PC-9 (cell line): ENCODE measurements at regions not wholly inside any gene's neighbourhood (a gene's known extent, or its start where the extent isn't known, plus 50 kb on each side); places are given as distances from the start of the nearest gene placed in this dataset.

ENCODE experiments used
- BruUV-seq: library from RNA; stranded (reverse); fragments of 400-500 nt; replicated peaks from 2 replicates; lab custom pipeline; 2021; lab: Mats Ljungman, UMichigan
- CTCF ChIA-PET: fragments of 300-600 bp; sonication (Branson Sonifier 250); formaldehyde crosslinking; loops from one replicate; lab custom pipeline; 2022; ENCODE audit warnings: antibody characterized with exemption; lab: Charles Lee
- POLR2A ChIA-PET: fragments of 300-600 bp; sonication (Branson Sonifier 250); formaldehyde crosslinking; loops from one replicate; lab custom pipeline; 2022; ENCODE audit warnings: antibody characterized with exemption; ENCODE audit not compliant: unreplicated experiment; lab: Charles Lee
- DNase-seq, 2 experiments: peaks; one replicate each; pipeline versions ENCODE4 v3.0.0 to v3.0.0-alpha.2; 2015 to 2022; ENCODE audit warnings: mixed read lengths in 1 of 2
- H2AFZ ChIP-seq: fragments of 200-600 bp; sonication (generic); 2 replicates; pipeline ENCODE4 v1.8.1; 2017; ENCODE audit warnings: antibody characterized with exemption
- H3F3A ChIP-seq: fragments of 200-600 bp; sonication (generic); 2 replicates; pipeline ENCODE4 v1.8.1; 2017; ENCODE audit warnings: antibody characterized with exemption, mild to moderate bottlenecking, low read depth; ENCODE audit not compliant: insufficient read depth
- H3K27ac ChIP-seq: fragments of 200-600 bp; sonication (generic); 2 replicates; pipeline ENCODE4 v1.6.1; 2016; ENCODE audit warnings: mixed run types
- H3K27me3 ChIP-seq: fragments of 200-600 bp; sonication (generic); 2 replicates; pipeline ENCODE4 v1.6.1; 2016; ENCODE audit warnings: low read depth, mixed run types; ENCODE audit not compliant: insufficient read depth
- H3K36me3 ChIP-seq: fragments of 200-600 bp; sonication (generic); 2 replicates; pipeline ENCODE4 v1.6.1; 2016; ENCODE audit warnings: low read depth, mixed run types
- H3K4me1 ChIP-seq: fragments of 200-600 bp; sonication (generic); replicated peaks from 2 replicates; pipeline ENCODE4 v1.6.1; 2016; ENCODE audit warnings: mixed run types; ENCODE audit not compliant: insufficient read depth
- H3K4me2 ChIP-seq: fragments of 200-600 bp; sonication (generic); 2 replicates; pipeline ENCODE4 v1.6.1; 2017; ENCODE audit warnings: mixed run types
- H3K4me3 ChIP-seq: fragments of 200-600 bp; sonication (generic); 2 replicates; pipeline ENCODE4 v1.6.1; 2016; ENCODE audit warnings: mixed run types
- H3K79me2 ChIP-seq: fragments of 200-600 bp; sonication (generic); 2 replicates; pipeline ENCODE4 v1.6.1; 2017; ENCODE audit warnings: low read depth, mixed run types
- H3K9me2 ChIP-seq: fragments of 200-600 bp; sonication (generic); 2 replicates; pipeline ENCODE4 v1.8.1; 2017; ENCODE audit warnings: mild to moderate bottlenecking; ENCODE audit not compliant: insufficient read depth
- H3K9me3 ChIP-seq: fragments of 200-600 bp; sonication (generic); 2 replicates; pipeline ENCODE4 v1.8.1; 2016; ENCODE audit warnings: low read depth; ENCODE audit not compliant: insufficient read depth
- H4K20me1 ChIP-seq: fragments of 200-600 bp; sonication (generic); 2 replicates; pipeline ENCODE4 v1.8.1; 2017; ENCODE audit not compliant: insufficient read depth
- EZH2 ChIP-seq: fragments of 200-600 bp; sonication (generic); IDR thresholded peaks from 2 replicates; pipeline ENCODE4 v1.8.0; 2017; ENCODE audit warnings: antibody characterized with exemption, low read depth
- intact Hi-C: fragments of 100-400 bp; cut with micrococcal nuclease; formaldehyde crosslinking; loops from one replicate; pipeline ENCODE4 v1.10.0; 2022; ENCODE audit not compliant: unreplicated experiment
- TF ChIP-seq, protein P1 (sequence below): fragments of 200-600 bp; sonication (generic); conservative IDR thresholded peaks from 2 replicates; pipeline ENCODE4 v1.6.1; 2017; ENCODE audit warnings: mixed run types, antibody characterized with exemption, mild to moderate bottlenecking, moderate library complexity

DNA sequence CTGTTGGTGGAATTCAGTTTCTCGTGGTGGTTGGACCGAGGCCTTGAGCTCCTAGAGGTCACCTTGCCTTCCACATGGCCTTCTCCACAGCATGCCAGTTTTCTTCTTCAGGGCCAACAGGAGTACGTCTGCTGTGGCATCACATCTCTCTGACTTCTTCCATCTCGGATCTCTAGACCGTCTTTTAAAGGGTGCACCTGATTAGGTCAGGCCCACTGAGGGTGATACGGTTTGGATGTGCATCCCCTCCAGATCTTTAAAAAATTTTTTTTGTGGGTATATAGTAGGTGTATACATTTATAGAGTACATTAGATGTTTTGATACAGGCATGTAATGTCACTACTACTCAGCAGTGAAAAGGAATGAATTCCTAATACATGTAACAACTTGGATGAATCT is 58.3 kb upstream of the BRD7 start:
- Histone ChIP-seq H3K9me2 (no peaks in the 10 kb centered on the region), H3K4me3 (no peak overlapping the region), H3K4me2 (no peak overlapping the region), H3K9me3 (no peaks in the 10 kb centered on the region), H2AFZ (no peak overlapping the region), H3K27me3 (no peaks in the 10 kb centered on the region), H4K20me1 (no peaks in the 10 kb centered on the region), H3K4me1 (no peaks in the 10 kb centered on the region), H3F3A (no peaks in the 10 kb centered on the region), H3K36me3 (no peaks in the 10 kb centered on the region), H3K27ac (no peak overlapping the region), H3K79me2 (no peaks in the 10 kb centered on the region)
- DNase-seq, result no peak
- intact Hi-C loops, result no loop called here
- TF ChIP-seq, protein P1, sequence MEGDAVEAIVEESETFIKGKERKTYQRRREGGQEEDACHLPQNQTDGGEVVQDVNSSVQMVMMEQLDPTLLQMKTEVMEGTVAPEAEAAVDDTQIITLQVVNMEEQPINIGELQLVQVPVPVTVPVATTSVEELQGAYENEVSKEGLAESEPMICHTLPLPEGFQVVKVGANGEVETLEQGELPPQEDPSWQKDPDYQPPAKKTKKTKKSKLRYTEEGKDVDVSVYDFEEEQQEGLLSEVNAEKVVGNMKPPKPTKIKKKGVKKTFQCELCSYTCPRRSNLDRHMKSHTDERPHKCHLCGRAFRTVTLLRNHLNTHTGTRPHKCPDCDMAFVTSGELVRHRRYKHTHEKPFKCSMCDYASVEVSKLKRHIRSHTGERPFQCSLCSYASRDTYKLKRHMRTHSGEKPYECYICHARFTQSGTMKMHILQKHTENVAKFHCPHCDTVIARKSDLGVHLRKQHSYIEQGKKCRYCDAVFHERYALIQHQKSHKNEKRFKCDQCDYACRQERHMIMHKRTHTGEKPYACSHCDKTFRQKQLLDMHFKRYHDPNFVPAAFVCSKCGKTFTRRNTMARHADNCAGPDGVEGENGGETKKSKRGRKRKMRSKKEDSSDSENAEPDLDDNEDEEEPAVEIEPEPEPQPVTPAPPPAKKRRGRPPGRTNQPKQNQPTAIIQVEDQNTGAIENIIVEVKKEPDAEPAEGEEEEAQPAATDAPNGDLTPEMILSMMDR, result no peak
- TF ChIP-seq EZH2, result no peak
- CTCF ChIA-PET, result no interaction called here
- no TSS peak for BruUV-seq
- POLR2A ChIA-PET, result no interaction called here

- Histone ChIP-seq H3K4me1 (no peaks in the 10 kb centered on the region), H3K27ac (no peak overlapping the region), H2AFZ (no peak overlapping the region), H3K9me3 (peaks cover 5% of the 10 kb centered on the region; the same call in 1 of the 2 replicates), H3K27me3 (no peaks in the 10 kb centered on the region), H3K36me3 (no peaks in the 10 kb centered on the region), H3F3A (no peaks in the 10 kb centered on the region), H4K20me1 (no peaks in the 10 kb centered on the region), H3K79me2 (no peaks in the 10 kb centered on the region), H3K4me2 (no peak overlapping the region), H3K9me2 (no peaks in the 10 kb centered on the region), H3K4me3 (no peak overlapping the region)
- no peak for TF ChIP-seq EZH2
- TF ChIP-seq, protein P1, result no peak
- no peak for DNase-seq
- intact Hi-C loops, result no loop called here
- ChIA-PET CTCF (no interaction called here), POLR2A (no interaction called here)
- BruUV-seq, result no TSS peak
These were observed 56.9 kb upstream of the BRD7 start for GRCh38 chr16:50425648-50426047.

DNA sequence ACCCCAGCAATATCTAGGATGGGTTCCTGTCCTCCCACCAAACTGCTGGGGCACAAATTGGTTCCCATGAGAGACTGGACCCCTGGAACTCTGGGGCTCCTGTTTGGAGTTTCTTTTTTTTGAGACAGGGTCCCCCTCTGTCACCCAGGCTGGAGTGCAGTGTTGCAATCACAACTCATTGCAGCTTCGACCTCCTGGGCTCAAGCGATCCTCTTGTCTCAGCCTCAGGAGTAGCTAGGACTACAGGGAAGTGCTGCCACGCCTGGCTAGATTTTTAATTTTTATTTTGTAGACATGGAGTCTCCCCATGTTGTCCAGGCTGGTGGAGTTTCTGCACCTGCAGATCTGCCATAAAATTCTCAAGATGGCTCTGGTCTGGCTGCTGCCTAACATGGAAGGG is 56.3 kb upstream of the BRD7 start:
- Histone ChIP-seq H3K27me3 (no peaks in the 10 kb centered on the region), H4K20me1 (no peaks in the 10 kb centered on the region), H3K79me2 (no peaks in the 10 kb centered on the region), H3K27ac (no peak overlapping the region), H3F3A (no peaks in the 10 kb centered on the region), H3K9me2 (no peaks in the 10 kb centered on the region), H3K4me3 (no peak overlapping the region), H3K4me1 (no peaks in the 10 kb centered on the region), H3K36me3 (no peaks in the 10 kb centered on the region), H3K4me2 (no peak overlapping the region), H2AFZ (no peak overlapping the region), H3K9me3 (peaks cover 11% of the 10 kb centered on the region; the same call in 1 of the 2 replicates)
- POLR2A ChIA-PET, result no interaction called here
- TF ChIP-seq, protein P1, result no peak
- TF ChIP-seq EZH2, result no peak
- CTCF ChIA-PET, result no interaction called here
- intact Hi-C loops, result no loop called here
- BruUV-seq, result no TSS peak
- DNase-seq, result no peak
